ENCODE measurements at regions not wholly inside any gene's neighbourhood (a gene's known extent, or its start where the extent isn't known, plus 50 kb on each side); places are given as distances from the start of the nearest gene placed in this dataset.

DNA sequence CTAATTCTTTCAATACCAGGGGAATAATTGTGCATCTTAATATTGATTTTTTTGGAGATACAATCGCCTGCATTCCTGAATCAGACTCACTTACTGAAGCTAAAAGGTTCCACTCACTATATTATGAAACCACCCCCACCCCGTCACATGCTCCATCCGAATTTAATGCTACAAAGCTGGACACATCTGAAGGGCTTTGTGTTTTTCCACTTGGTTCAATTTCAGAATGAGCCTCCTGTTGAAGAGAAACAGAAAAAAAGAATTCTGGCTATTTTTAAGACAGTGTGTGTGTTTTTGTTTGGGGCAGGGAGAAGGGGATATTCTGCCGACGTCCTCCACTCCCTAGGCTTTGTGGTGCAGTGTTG lies 165.5 kb upstream of the TBX20 start (continued):
- TF ChIP-seq, protein P1, sequence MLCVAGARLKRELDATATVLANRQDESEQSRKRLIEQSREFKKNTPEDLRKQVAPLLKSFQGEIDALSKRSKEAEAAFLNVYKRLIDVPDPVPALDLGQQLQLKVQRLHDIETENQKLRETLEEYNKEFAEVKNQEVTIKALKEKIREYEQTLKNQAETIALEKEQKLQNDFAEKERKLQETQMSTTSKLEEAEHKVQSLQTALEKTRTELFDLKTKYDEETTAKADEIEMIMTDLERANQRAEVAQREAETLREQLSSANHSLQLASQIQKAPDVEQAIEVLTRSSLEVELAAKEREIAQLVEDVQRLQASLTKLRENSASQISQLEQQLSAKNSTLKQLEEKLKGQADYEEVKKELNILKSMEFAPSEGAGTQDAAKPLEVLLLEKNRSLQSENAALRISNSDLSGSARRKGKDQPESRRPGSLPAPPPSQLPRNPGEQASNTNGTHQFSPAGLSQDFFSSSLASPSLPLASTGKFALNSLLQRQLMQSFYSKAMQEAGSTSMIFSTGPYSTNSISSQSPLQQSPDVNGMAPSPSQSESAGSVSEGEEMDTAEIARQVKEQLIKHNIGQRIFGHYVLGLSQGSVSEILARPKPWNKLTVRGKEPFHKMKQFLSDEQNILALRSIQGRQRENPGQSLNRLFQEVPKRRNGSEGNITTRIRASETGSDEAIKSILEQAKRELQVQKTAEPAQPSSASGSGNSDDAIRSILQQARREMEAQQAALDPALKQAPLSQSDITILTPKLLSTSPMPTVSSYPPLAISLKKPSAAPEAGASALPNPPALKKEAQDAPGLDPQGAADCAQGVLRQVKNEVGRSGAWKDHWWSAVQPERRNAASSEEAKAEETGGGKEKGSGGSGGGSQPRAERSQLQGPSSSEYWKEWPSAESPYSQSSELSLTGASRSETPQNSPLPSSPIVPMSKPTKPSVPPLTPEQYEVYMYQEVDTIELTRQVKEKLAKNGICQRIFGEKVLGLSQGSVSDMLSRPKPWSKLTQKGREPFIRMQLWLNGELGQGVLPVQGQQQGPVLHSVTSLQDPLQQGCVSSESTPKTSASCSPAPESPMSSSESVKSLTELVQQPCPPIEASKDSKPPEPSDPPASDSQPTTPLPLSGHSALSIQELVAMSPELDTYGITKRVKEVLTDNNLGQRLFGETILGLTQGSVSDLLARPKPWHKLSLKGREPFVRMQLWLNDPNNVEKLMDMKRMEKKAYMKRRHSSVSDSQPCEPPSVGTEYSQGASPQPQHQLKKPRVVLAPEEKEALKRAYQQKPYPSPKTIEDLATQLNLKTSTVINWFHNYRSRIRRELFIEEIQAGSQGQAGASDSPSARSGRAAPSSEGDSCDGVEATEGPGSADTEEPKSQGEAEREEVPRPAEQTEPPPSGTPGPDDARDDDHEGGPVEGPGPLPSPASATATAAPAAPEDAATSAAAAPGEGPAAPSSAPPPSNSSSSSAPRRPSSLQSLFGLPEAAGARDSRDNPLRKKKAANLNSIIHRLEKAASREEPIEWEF (CRISPR knock-in tag; IDR thresholded peaks at IDR 0.05) = no peak
- TF ChIP-seq ZNF586 (CRISPR knock-in tag; conservative IDR thresholded peaks at IDR 0.05) (no peak), CBX3 (IDR thresholded peaks at IDR 0.05; ENCODE audit: borderline replicate concordance in 1 of 2, low read length in 2 of 2) (no peak), ZNF431 (CRISPR knock-in tag; IDR thresholded peaks at IDR 0.05) (no peak)
- TF ChIP-seq, protein P2, sequence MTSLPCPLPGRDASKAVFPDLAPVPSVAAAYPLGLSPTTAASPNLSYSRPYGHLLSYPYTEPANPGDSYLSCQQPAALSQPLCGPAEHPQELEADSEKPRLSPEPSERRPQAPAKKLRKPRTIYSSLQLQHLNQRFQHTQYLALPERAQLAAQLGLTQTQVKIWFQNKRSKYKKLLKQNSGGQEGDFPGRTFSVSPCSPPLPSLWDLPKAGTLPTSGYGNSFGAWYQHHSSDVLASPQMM (CRISPR knock-in tag; IDR thresholded peaks at IDR 0.05) = no peak
